ENCODE measurements at regions not wholly inside any gene's neighbourhood (a gene's known extent, or its start where the extent isn't known, plus 50 kb on each side); places are given as distances from the start of the nearest gene placed in this dataset.

DNA sequence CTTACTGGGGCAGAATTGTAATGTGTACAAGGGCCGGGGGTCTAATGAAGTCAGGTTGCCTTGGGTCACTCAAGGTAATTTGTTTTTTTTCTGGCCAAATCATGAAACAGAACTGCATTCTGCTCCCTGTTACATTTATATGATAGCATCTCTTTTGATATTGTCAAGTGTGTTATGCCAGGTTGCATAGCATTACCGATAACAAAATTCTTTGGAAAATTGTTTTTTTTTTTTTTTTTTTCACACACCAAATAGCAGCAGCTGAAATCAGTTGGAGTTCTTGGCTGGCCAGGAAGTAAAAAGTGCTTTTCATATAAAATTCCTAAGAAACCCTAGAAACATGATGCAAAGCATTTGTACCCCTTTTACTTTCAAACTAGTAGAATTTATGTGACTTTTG, 282.6 kb upstream of the FN1 start:
- Histone ChIP-seq H3K4me1 (ENCODE audit: control insufficient read depth, insufficient read depth, low read length) (no peaks in the 10 kb centered on the region), H3K27ac (ENCODE audit: low read length) (no peak overlapping the region), H3K4me3 (ENCODE audit: low read length) (no peak overlapping the region), H3K36me3 (ENCODE audit: control insufficient read depth, insufficient read depth, low read length) (no peaks in the 10 kb centered on the region), H3K9me3 (ENCODE audit: control insufficient read depth, insufficient read depth, low read length) (no peaks in the 10 kb centered on the region), H3K27me3 (ENCODE audit: control insufficient read depth, insufficient read depth, low read length) (no peaks in the 10 kb centered on the region)
- Mint-ChIP-seq H3K4me3 (no peak overlapping the region), H3K27ac (no peak overlapping the region), H3K4me1 (no peaks in the 10 kb centered on the region), H3K36me3 (no peaks in the 10 kb centered on the region), H3K27me3 (ENCODE audit: low read depth in 2 of 2) (peaks cover 4 to 13% of the 10 kb centered on the region in 2 donors), H3K9me3 (no peaks in the 10 kb centered on the region)
- no peak for ATAC-seq
- TF ChIP-seq, protein P1, sequence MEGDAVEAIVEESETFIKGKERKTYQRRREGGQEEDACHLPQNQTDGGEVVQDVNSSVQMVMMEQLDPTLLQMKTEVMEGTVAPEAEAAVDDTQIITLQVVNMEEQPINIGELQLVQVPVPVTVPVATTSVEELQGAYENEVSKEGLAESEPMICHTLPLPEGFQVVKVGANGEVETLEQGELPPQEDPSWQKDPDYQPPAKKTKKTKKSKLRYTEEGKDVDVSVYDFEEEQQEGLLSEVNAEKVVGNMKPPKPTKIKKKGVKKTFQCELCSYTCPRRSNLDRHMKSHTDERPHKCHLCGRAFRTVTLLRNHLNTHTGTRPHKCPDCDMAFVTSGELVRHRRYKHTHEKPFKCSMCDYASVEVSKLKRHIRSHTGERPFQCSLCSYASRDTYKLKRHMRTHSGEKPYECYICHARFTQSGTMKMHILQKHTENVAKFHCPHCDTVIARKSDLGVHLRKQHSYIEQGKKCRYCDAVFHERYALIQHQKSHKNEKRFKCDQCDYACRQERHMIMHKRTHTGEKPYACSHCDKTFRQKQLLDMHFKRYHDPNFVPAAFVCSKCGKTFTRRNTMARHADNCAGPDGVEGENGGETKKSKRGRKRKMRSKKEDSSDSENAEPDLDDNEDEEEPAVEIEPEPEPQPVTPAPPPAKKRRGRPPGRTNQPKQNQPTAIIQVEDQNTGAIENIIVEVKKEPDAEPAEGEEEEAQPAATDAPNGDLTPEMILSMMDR (IDR thresholded peaks at IDR 0.05), result no peak
- no peak for DNase-seq
- intact Hi-C loops (cut with micrococcal nuclease), result no loop called here
- 75% methylated on average over 1 of the region's 2 CpGs for WGBS (ENCODE audit: insufficient coverage)

DNA sequence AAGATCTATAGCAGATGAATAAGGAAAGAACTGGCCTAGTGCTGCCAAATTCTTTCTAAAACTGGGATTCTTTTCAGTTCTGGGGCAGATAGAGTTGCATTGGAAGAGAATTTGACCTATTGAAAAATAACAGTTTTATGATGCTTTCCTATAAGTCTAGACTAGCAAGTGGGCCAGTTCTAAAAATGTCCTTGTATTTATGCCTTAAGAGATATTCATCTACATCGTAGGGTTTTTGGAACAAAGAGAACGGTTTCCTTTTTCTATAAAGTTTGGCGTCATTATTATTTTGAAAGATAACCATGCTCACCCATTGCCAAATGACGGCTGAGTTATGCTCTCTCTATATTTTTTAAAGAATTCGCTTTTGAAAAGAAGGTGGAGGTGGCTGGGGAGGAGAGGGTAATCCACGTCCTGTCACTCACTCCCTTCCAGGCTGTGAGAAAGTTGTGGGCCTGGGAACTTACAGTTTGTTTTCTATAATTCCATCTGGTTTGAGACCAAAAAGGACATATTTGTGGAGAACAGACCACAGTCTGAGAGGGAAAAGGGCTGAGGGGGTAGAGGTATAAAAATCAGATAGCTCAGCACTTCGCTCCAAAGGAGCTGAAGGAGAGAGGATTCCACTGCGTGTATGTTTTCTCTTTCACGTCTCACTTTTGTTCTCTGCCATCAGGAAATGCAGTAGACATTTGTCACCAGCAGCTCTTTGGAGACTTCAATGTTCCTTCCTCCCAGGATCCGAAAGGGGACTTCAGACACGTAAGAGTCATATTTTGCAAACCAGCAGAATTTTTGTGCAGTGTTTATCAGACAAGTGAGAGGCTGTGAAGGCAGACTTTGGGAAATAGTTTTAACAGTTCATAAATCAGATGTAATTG, 281.9 kb upstream of the FN1 start:
- no peaks in the 10 kb centered on the region for H3K9me3 ChIP-seq (ENCODE audit: control insufficient read depth, insufficient read depth, low read length)
- H3K9me3 Mint-ChIP-seq, result no peaks in the 10 kb centered on the region
- no peak overlapping the region for H3K27ac ChIP-seq (ENCODE audit: low read length)
- TF ChIP-seq, protein P1 (IDR thresholded peaks at IDR 0.05), result no peak
- no peaks in the 10 kb centered on the region for H3K4me1 Mint-ChIP-seq
- intact Hi-C loops (cut with micrococcal nuclease), result no loop called here
- whole genome bisulfite sequencing (ENCODE audit: insufficient coverage), result 63% methylated on average over 10 of the region's 11 CpGs
- no peaks in the 10 kb centered on the region for H3K27me3 ChIP-seq (ENCODE audit: control insufficient read depth, insufficient read depth, low read length)
- no peaks in the 10 kb centered on the region for H3K36me3 Mint-ChIP-seq
- peaks cover 6 to 20% of the 10 kb centered on the region in 2 donors for H3K27me3 Mint-ChIP-seq (ENCODE audit: low read depth in 2 of 2)
- no peaks in the 10 kb centered on the region for H3K4me1 ChIP-seq (ENCODE audit: control insufficient read depth, insufficient read depth, low read length)
- no peak overlapping the region for H3K4me3 Mint-ChIP-seq
- DNase-seq (no peak), ATAC-seq (no peak)
- H3K36me3 ChIP-seq (ENCODE audit: control insufficient read depth, insufficient read depth, low read length), result no peaks in the 10 kb centered on the region
- no peak overlapping the region for H3K27ac Mint-ChIP-seq
- no peak overlapping the region for H3K4me3 ChIP-seq (ENCODE audit: low read length)

DNA sequence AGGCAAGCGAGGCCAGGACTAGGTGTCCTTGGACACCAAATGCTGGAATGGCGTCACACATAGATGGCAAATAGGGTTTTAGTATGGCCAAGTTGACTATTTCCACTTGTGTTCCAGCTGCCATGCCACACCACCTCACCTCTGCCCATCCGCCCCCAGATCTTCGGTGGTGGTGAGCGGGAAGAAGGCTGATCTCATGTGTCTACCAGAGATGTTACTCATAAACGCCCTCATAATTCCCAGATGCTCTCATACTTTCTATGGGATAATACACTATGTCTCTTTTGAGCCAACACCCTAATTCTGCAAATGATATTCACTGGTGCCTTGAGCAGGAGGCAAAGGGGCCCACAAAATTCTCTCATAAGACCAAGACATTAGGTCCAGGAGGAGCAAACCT, 281.1 kb upstream of the FN1 start:
- TF ChIP-seq, protein P1 (IDR thresholded peaks at IDR 0.05), result no peak
- no peak overlapping the region for H3K4me3 ChIP-seq (ENCODE audit: low read length)
- no peaks in the 10 kb centered on the region for H3K36me3 ChIP-seq (ENCODE audit: control insufficient read depth, insufficient read depth, low read length)
- H3K4me1 Mint-ChIP-seq, result no peaks in the 10 kb centered on the region
- H3K4me3 Mint-ChIP-seq, result no peak overlapping the region
- no peak for DNase-seq
- H3K9me3 Mint-ChIP-seq, result no peaks in the 10 kb centered on the region
- intact Hi-C loops (cut with micrococcal nuclease), result no loop called here
- no peaks in the 10 kb centered on the region for H3K27me3 ChIP-seq (ENCODE audit: control insufficient read depth, insufficient read depth, low read length)
- no peak for ATAC-seq
- peaks cover 9 to 20% of the 10 kb centered on the region in 2 donors for H3K27me3 Mint-ChIP-seq (ENCODE audit: low read depth in 2 of 2)
- H3K27ac ChIP-seq (ENCODE audit: low read length), result no peak overlapping the region
- no peaks in the 10 kb centered on the region for H3K4me1 ChIP-seq (ENCODE audit: control insufficient read depth, insufficient read depth, low read length)
- H3K9me3 ChIP-seq (ENCODE audit: control insufficient read depth, insufficient read depth, low read length), result no peaks in the 10 kb centered on the region
- H3K27ac Mint-ChIP-seq, result no peak overlapping the region
- 82% methylated on average over 6 of the region's 6 CpGs for WGBS (ENCODE audit: insufficient coverage)
- H3K36me3 Mint-ChIP-seq, result no peaks in the 10 kb centered on the region

All from natural killer cell (primary cell).